Natural killer cell treated with Interleukin-12 subunit alpha and Interleukin-12 subunit beta and Interleukin-15 and Interleukin-18, amount 100 ng/mL, for 72 hours (primary cell): ENCODE measurements at regions not wholly inside any gene's neighbourhood (a gene's known extent, or its start where the extent isn't known, plus 50 kb on each side); places are given as distances from the start of the nearest gene placed in this dataset.

Experiments
- ATAC-seq, 2 donors: fragments of 150-1000 bp; cut with Tn5 transposase in 1 of 2; sonication (Bioruptor Pico), chemical (Tn5 transposase) in 1 of 2; 2 replicates each; pipeline ENCODE4 v1.10.0; 2021
- DNase-seq: peaks from one replicate; pipeline ENCODE4 v3.0.0; 2022; ENCODE audit warnings: low spot score
- H3K27ac Mint-ChIP-seq, 2 donors: 1 replicate in 1 of 2; 2 replicates in 1 of 2; pipeline ENCODE4 v1.8.0; 2022; ENCODE audit warnings: mixed read lengths in 2 of 2, mild to moderate bottlenecking in 1 of 2, moderate library complexity in 1 of 2
- H3K27me3 Mint-ChIP-seq, 2 donors: 1 replicate in 1 of 2; 2 replicates in 1 of 2; pipeline ENCODE4 v1.8.0; 2022; ENCODE audit warnings: mixed read lengths in 2 of 2
- H3K36me3 Mint-ChIP-seq: one replicate; pipeline ENCODE4 v1.8.0; 2022; ENCODE audit warnings: mixed read lengths
- H3K4me1 Mint-ChIP-seq, 2 donors: 1 replicate in 1 of 2; 2 replicates in 1 of 2; pipeline ENCODE4 v1.8.0; 2022; ENCODE audit warnings: low read depth in 2 of 2, mixed read lengths in 2 of 2, mild to moderate bottlenecking in 1 of 2
- H3K4me3 Mint-ChIP-seq: one replicate; pipeline ENCODE4 v1.8.0; 2022; ENCODE audit warnings: mixed read lengths
- H3K9me3 Mint-ChIP-seq: 2 replicates; pipeline ENCODE4 v1.8.0; 2022; ENCODE audit warnings: mixed read lengths

DNA sequence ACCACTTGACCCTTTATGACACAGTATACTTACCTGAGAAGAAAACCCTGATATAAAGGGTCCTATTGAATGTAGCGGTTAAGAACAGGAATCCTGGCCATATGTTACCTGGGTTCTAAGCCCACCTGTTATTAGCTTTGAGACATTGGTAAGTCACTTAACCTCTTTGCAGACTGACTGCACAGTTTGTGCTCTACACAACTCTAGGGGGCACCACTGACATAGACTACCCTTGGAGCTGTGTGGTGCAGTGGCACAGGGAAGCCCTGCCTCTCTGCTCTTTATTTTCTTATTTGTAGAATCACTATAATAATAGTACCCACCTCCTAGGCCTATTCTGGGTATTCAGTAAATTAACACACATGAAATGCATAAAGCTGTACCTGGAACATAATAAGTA lies 165.6 kb downstream of the C1orf94 start:
- DNase-seq: no peak
- ATAC-seq: no peak
- Mint-ChIP-seq H3K4me1 (no peaks in the 10 kb centered on the region), H3K27ac (no peak overlapping the region), H3K27me3 (peaks cover 15 to 32% of the 10 kb centered on the region in 2 donors), H3K9me3 (no peaks in the 10 kb centered on the region), H3K4me3 (no peak overlapping the region), H3K36me3 (no peaks in the 10 kb centered on the region)

DNA sequence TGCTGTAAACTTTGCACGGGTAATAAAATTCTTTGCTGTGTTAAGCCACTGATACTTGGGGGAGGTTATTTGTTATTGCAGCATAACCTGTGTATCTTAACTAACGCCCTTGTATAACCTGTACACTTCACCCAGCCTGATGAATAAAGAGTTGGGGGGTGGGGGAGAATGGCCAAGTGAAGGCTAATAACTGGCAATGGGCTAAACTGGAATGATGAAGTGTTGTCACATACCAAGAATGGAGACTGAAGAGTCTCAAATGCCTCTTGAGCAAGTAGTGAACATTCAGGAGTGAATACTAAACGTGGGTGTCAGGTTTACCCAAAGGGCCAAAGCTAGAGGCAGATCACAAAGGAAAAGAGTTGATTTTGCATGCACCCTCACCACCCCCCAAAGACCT lies 169.4 kb downstream of the C1orf94 start:
- no peaks in the 10 kb centered on the region for H3K4me1 Mint-ChIP-seq

DNA sequence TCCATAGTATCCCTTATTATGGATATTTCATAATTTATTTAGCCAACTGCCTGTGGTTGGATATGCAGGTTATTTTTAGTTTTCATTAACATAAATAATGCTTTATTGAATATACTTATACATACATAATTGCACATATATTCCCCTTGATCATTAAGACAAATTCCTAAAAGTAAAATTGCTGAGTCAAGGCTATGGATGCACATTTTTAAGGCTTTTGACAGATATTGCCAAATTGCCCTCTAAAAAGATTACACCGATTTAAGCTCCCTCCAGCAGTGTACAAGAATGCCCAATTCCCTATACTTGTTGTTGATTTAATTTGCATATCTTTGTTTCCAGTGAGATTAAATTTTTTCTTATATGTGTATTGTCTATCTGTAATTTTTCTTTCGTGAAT lies 176.7 kb downstream of the C1orf94 start:
- no peaks in the 10 kb centered on the region for H3K9me3 Mint-ChIP-seq
- H3K27me3 Mint-ChIP-seq: peaks cover 10 to 40% of the 10 kb centered on the region in 2 donors
- DNase-seq (no peak), ATAC-seq (no peak)
- no peak overlapping the region for H3K27ac Mint-ChIP-seq
- no peaks in the 10 kb centered on the region for H3K4me1 Mint-ChIP-seq
- H3K4me3 Mint-ChIP-seq: no peak overlapping the region
- H3K36me3 Mint-ChIP-seq: no peaks in the 10 kb centered on the region

More for the DNA sequence above, 169.4 kb downstream of the C1orf94 start:
- no peaks in the 10 kb centered on the region for H3K36me3 Mint-ChIP-seq
- H3K4me3 Mint-ChIP-seq: no peak overlapping the region
- DNase-seq (no peak), ATAC-seq (no peak)
- no peak overlapping the region for H3K27ac Mint-ChIP-seq
- H3K27me3 Mint-ChIP-seq: peaks cover 6 to 38% of the 10 kb centered on the region in 2 donors
- H3K9me3 Mint-ChIP-seq: no peaks in the 10 kb centered on the region

DNA sequence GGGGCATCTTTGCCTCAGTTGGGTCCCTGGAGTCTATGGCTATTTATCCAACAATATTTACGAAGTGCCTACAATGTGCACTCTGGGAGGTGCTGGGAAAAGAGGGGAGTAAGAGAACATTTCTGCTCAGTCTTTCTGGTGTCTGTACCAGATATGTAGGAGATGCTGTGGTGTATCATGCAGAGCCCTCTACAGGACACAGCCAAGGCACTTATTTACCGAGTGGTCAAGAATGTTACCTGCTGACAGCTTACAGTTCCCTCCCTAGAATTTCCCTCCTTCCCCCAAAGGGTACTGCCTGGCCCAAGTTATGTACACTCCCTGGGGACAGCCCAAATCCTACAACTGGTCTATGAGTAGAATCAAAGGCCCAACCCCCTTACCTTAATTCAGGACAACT lies 177.7 kb downstream of the C1orf94 start:
- Mint-ChIP-seq H3K36me3 (no peaks in the 10 kb centered on the region), H3K4me1 (no peaks in the 10 kb centered on the region), H3K9me3 (no peaks in the 10 kb centered on the region), H3K4me3 (no peak overlapping the region), H3K27me3 (peaks cover 10 to 42% of the 10 kb centered on the region in 2 donors), H3K27ac (no peak overlapping the region)
- ATAC-seq (no peak), DNase-seq (no peak)

DNA sequence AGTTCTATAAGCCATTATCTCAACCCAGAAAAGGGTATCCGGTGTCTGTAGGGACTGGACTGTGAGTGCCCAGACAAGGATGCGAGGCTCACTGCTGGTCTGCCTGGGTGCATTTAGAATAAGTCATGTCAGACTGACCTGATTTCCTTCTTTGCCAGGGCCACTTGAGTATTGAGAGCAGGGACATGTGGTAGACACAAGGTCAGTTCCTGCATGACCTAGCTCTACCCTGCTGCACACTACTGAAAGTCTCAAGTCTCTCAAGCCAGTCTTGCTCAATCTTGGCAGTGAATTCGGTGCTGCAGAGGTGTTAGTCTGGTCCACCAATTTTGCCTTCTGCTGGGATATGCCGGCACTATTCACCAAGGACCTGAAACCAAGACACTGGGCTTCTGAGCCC lies 180.1 kb downstream of the C1orf94 start:
- no peak overlapping the region for H3K27ac Mint-ChIP-seq
- H3K9me3 Mint-ChIP-seq: no peaks in the 10 kb centered on the region
- H3K36me3 Mint-ChIP-seq: no peaks in the 10 kb centered on the region
- DNase-seq (no peak), ATAC-seq (no peak)
- no peaks in the 10 kb centered on the region for H3K4me1 Mint-ChIP-seq
- no peak overlapping the region for H3K4me3 Mint-ChIP-seq
- H3K27me3 Mint-ChIP-seq: peaks cover 10 to 47% of the 10 kb centered on the region in 2 donors

DNA sequence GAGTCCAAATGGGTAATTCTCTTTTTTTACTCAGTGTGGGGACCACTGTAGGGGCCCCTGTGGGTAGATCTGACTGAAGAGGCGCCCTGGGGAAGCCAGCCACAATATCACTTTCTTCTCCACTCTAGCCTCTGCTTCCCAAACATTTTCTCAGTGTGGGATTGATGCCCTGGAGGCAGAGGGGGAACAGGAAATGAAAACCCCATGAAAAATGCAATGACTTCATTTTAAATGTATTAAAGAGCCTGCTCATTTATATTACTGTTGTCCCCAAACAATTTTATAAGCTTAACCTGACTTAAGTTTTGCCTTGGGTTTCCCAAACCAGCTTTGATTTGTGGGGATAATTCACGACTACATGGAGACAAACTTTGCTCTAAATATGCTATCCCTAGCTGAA lies 181.9 kb downstream of the C1orf94 start:
- peaks cover 17 to 51% of the 10 kb centered on the region in 2 donors for H3K27me3 Mint-ChIP-seq
- H3K27ac Mint-ChIP-seq: no peak overlapping the region
- H3K9me3 Mint-ChIP-seq: no peaks in the 10 kb centered on the region
- no peaks in the 10 kb centered on the region for H3K36me3 Mint-ChIP-seq
- H3K4me3 Mint-ChIP-seq: no peak overlapping the region
- DNase-seq (no peak), ATAC-seq (no peak)
- H3K4me1 Mint-ChIP-seq: no peaks in the 10 kb centered on the region

DNA sequence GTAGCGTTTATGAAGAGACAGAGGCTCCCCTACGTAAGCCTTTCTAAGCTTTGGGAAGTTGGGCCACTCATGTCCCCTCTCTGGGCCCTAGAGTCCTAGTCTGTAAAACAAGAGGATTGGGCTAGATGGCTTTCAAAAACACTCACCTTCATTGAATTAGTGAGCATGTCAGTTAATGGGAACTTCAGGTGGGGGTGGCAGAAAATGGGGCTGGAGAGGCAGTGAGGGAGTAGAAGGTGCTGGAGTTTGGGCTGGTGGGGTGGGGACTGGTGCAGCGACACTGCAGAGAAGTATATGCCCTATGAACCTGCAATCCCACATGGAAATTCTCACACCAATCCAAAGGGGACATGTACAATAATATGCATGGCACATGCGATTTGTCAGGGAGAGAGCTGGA lies 182.7 kb downstream of the C1orf94 start:
- Mint-ChIP-seq H3K36me3 (no peaks in the 10 kb centered on the region), H3K27ac (no peak overlapping the region), H3K4me3 (no peak overlapping the region), H3K4me1 (no peaks in the 10 kb centered on the region), H3K9me3 (no peaks in the 10 kb centered on the region), H3K27me3 (peaks cover 20 to 48% of the 10 kb centered on the region in 2 donors)
- ATAC-seq (no peak), DNase-seq (no peak)

DNA sequence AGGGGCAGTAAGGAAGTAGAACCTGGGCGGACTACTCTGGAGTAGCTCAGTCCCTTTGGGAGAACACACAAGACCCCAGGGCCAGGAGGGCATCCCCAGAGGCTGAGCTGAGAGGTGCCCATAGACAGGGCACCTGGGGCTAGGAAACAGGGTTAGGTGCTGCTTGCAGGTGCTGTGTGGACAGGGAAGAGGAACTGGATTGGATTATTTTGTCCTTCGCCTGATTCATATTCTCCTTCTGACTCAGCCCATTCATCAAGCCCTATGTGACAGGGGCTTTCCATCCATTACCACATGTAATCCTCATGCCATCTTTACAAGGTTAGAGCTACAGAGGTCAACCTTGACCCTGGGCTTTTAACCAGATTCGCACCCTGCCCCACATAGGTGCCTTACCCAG lies 183.9 kb downstream of the C1orf94 start:
- Mint-ChIP-seq H3K36me3 (no peaks in the 10 kb centered on the region), H3K9me3 (no peaks in the 10 kb centered on the region)
- ATAC-seq: no peak

DNA sequence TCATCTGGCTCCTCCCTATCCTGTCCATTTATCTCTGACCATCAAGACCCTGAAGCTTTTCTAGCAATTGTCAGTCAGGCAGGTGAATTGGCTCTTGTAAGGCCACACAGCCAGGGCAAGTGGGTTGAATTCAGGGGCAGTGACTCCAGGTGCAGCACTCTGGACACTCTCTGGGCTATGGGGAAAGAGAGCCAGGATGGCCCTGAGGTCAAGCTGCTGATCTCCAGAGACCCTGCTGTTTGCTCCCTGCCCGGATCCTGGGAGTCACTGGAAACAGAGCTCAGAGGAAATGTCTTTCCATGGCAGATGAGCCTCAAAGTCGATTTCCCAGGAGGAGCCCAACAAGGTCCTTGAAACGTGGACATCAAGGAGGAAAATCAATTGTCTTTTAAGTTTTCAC lies 184.4 kb downstream of the C1orf94 start:
- no peak overlapping the region for H3K4me3 Mint-ChIP-seq
- no peaks in the 10 kb centered on the region for H3K4me1 Mint-ChIP-seq
- DNase-seq: no peak
- H3K36me3 Mint-ChIP-seq: no peaks in the 10 kb centered on the region
- H3K27me3 Mint-ChIP-seq: peaks cover 22 to 31% of the 10 kb centered on the region in 2 donors
- no peaks in the 10 kb centered on the region for H3K9me3 Mint-ChIP-seq
- no peak overlapping the region for H3K27ac Mint-ChIP-seq
- no peak for ATAC-seq

More for the DNA sequence above, 183.9 kb downstream of the C1orf94 start:
- H3K27ac Mint-ChIP-seq: no peak overlapping the region
- H3K27me3 Mint-ChIP-seq: peaks cover 22 to 36% of the 10 kb centered on the region in 2 donors
- DNase-seq: no peak
- H3K4me1 Mint-ChIP-seq: no peaks in the 10 kb centered on the region
- no peak overlapping the region for H3K4me3 Mint-ChIP-seq

DNA sequence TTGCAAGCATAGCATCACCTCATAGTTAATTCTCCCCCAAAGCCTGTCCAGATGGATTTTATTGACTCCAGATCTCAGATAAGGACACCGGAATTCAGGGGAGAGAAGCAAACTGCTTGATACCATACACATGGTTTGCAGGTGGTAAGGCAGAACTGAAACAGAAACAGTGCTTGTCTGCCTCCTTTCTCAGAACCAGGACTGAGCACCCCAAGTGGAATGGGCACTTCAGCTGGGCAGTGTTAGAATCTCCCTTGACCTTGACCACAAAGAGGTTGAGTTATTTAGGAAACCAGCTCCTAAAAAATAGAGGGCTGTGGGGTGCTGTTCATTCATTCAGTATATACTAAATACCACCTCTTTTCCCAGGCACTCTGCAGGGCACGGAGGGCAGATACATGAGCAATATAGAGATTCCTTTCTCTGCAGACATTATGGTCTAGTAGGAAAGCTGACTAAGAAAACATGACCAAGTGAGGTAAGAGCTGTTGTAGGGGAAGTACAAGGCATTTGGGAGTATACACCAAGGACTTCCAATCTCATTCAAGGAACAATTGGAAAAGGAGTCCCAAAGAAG lies 185.2 kb downstream of the C1orf94 start:
- H3K27ac Mint-ChIP-seq: no peak overlapping the region
- H3K36me3 Mint-ChIP-seq: no peaks in the 10 kb centered on the region
- peaks cover 24 to 31% of the 10 kb centered on the region in 2 donors for H3K27me3 Mint-ChIP-seq
- H3K4me3 Mint-ChIP-seq: no peak overlapping the region
- DNase-seq: no peak
- ATAC-seq: no peak
- no peaks in the 10 kb centered on the region for H3K9me3 Mint-ChIP-seq
- H3K4me1 Mint-ChIP-seq: no peaks in the 10 kb centered on the region

DNA sequence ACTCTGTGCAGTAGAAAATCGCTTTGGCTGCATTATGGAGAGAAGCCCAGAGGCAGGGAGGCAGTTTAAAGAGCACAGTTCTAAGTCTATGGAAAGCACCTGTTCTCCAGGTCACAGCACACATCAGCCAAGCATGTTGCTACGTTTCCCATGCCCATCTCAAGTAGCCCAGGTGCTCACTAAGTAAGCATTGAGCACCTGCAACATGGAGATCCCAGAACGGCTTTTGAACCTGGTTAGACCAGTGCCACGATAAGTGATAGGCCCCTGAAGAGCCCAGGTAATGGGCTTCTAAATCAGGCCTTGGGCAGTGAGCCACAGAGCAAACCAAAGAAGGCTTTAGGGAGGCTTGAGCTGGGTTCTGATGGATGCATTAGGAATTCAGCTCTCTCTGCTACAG lies 186.2 kb downstream of the C1orf94 start:
- peaks cover 24 to 39% of the 10 kb centered on the region in 2 donors for H3K27me3 Mint-ChIP-seq

DNA sequence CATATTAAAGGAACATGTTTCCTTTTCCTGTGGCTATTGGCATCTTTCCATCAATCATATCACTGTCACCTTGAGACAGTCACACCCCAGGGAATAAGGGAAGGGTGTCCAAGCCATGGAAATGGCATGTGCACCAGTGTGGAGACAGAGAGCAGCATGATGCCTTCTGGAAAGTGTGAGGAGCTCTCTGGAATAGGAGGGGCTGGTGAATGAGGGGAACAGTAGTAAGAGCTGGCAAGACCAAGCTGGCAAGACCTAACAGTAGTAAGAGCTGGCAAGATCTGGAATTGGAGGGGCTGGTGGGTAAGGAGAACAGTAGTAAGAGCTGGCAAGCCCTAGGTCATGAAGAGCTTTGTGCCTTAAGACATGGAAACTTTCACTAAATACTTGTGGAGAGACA lies 186.7 kb downstream of the C1orf94 start:
- DNase-seq (no peak), ATAC-seq (no peak)
- H3K4me1 Mint-ChIP-seq: no peaks in the 10 kb centered on the region
- H3K27me3 Mint-ChIP-seq: peaks cover 24 to 39% of the 10 kb centered on the region in 2 donors
- H3K36me3 Mint-ChIP-seq: no peaks in the 10 kb centered on the region
- no peak overlapping the region for H3K27ac Mint-ChIP-seq
- H3K4me3 Mint-ChIP-seq: no peak overlapping the region
- H3K9me3 Mint-ChIP-seq: no peaks in the 10 kb centered on the region

More for the DNA sequence above, 186.2 kb downstream of the C1orf94 start:
- no peaks in the 10 kb centered on the region for H3K4me1 Mint-ChIP-seq
- no peak overlapping the region for H3K4me3 Mint-ChIP-seq
- H3K9me3 Mint-ChIP-seq: no peaks in the 10 kb centered on the region
- no peak overlapping the region for H3K27ac Mint-ChIP-seq
- ATAC-seq (no peak), DNase-seq (no peak)
- no peaks in the 10 kb centered on the region for H3K36me3 Mint-ChIP-seq

DNA sequence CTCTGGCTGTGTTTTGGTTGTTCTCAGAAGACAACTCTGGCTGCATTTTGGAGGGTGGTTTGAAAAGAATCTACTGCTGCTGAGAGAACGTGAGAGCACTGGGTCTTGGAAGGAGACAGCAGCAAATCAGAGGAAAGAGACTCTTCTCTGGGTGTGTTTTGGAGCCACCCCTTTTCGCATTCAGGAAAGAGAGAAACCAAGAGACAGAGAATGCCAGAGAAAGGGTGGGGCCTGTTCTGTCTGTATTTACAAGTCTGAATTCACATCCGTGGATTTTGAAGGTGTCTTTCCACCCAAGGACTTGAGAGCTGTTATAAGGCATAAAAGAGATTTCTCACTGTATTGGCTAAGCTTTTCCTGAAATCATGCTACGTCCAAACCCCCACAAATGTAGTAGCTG lies 187.2 kb downstream of the C1orf94 start:
- H3K4me1 Mint-ChIP-seq: no peaks in the 10 kb centered on the region
- H3K27me3 Mint-ChIP-seq: peaks cover 27 to 39% of the 10 kb centered on the region in 2 donors
- ATAC-seq (no peak), DNase-seq (no peak)
- no peak overlapping the region for H3K4me3 Mint-ChIP-seq
- H3K9me3 Mint-ChIP-seq: no peaks in the 10 kb centered on the region
- H3K36me3 Mint-ChIP-seq: no peaks in the 10 kb centered on the region
- H3K27ac Mint-ChIP-seq: no peak overlapping the region

DNA sequence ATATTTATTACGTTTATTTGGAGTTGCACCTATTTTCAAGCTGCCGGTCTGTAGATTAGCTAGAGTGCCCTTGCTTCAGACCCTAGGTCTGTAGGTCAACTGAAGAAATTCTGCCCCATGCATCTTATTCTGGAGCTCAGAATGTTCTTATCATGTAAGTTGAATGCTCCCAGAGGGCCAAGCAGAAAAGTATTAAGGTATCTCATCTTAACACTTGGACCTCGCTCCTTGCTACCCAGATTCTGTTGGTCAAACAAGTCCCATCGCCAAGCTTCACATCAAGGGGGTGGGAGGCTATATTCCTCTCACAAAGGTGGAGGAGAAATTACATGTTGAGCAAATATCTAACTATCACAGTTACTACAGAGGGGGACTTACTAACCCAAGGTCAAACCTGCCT lies 187.7 kb downstream of the C1orf94 start:
- Mint-ChIP-seq H3K27ac (no peak overlapping the region), H3K4me1 (no peaks in the 10 kb centered on the region), H3K4me3 (no peak overlapping the region), H3K9me3 (no peaks in the 10 kb centered on the region), H3K27me3 (peaks cover 27 to 37% of the 10 kb centered on the region in 2 donors), H3K36me3 (no peaks in the 10 kb centered on the region)
- no peak for DNase-seq
- no peak for ATAC-seq

DNA sequence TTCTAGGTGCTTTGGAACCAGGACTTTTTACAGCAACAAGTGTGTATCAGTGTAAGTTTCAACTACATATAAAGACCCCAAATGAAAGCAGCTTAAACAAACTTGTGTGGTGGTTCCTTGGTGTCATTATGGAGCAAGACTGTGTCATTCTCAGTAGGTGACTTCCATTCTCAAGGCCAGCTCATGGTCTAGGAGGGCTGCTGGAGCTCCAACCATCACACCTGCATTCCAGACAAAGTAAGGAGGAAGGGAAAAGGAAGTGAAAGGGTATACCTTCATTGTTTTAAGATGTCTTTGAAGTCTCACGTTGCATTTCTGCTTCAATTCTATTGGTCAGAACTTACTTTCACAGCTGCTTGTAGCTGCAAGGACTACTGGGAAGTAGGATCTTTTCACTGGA lies 188.6 kb downstream of the C1orf94 start:
- H3K36me3 Mint-ChIP-seq: no peaks in the 10 kb centered on the region
- no peak for ATAC-seq
- H3K27me3 Mint-ChIP-seq: peaks cover 27 to 33% of the 10 kb centered on the region in 2 donors
- no peak overlapping the region for H3K4me3 Mint-ChIP-seq
- no peaks in the 10 kb centered on the region for H3K9me3 Mint-ChIP-seq
- no peak for DNase-seq
- H3K27ac Mint-ChIP-seq: no peak overlapping the region
- no peaks in the 10 kb centered on the region for H3K4me1 Mint-ChIP-seq
